ENCODE measurements at regions not wholly inside any gene's neighbourhood (a gene's known extent, or its start where the extent isn't known, plus 50 kb on each side); places are given as distances from the start of the nearest gene placed in this dataset.

GRCh38 chr2:8049851-8050571 is 631.8 kb upstream of the ID2 start:
- TF ChIP-seq EZH2 (IDR thresholded peaks at IDR 0.05; ENCODE audit: insufficient read depth, poor library complexity, severe bottlenecking) (no peak), EZH2phosphoT487 (IDR thresholded peaks at IDR 0.05; ENCODE audit: insufficient read depth, low read depth) (no peak)

Data from GM23248 (cell line).